ENCODE measurements at regions not wholly inside any gene's neighbourhood (a gene's known extent, or its start where the extent isn't known, plus 50 kb on each side); places are given as distances from the start of the nearest gene placed in this dataset.

GRCh38 chr4:19596342-19596741 lies 655.4 kb upstream of the SLIT2 start:
- no peak for TF ChIP-seq ARNTL (CRISPR knock-in tag; IDR thresholded peaks at IDR 0.05; ENCODE audit: borderline replicate concordance, low read depth)
- no peak for TF ChIP-seq CREB5 (CRISPR knock-in tag; IDR thresholded peaks at IDR 0.05; ENCODE audit: low read depth)
- TF ChIP-seq ZFP30 (CRISPR knock-in tag; IDR thresholded peaks at IDR 0.05), result no peak
- TF ChIP-seq RARB (CRISPR knock-in tag; IDR thresholded peaks at IDR 0.05), result no peak
- TF ChIP-seq PATZ1 (CRISPR knock-in tag; IDR thresholded peaks at IDR 0.05; ENCODE audit: borderline replicate concordance), result no peak
- TF ChIP-seq CSDC2 (CRISPR knock-in tag; IDR thresholded peaks at IDR 0.05), result no peak
- TF ChIP-seq ESRRG (CRISPR knock-in tag; IDR thresholded peaks at IDR 0.05), result no peak
- TF ChIP-seq POU6F1 (CRISPR knock-in tag; IDR thresholded peaks at IDR 0.05; ENCODE audit: borderline replicate concordance, low read depth), result no peak

Data from SK-N-SH treated with all-trans-retinoic acid at 6 μM for 48 hours (cell line).